NOMO-1 treated with dmso at 0.1 percent for 144 hours (cell line): ENCODE measurements at regions not wholly inside any gene's neighbourhood (a gene's known extent, or its start where the extent isn't known, plus 50 kb on each side); places are given as distances from the start of the nearest gene placed in this dataset.
"Not testable (repeated sequence)": the region's sequence is repeated elsewhere in the genome, so short reads cannot be mapped to it uniquely, and the experiment has no call there.

ENCODE experiments used
- DNase-seq: peaks from one replicate; lab custom pipeline; 2025; ENCODE audit not compliant: unreplicated experiment; lab: John Stamatoyannopoulos, UW

GRCh38 chr10:55519264-55519663, 718.2 kb upstream of the PCDH15 start:
- DNase-seq: no peak

- DNase-seq: not testable (repeated sequence)
Observed at GRCh38 chr10:55518416-55518815, 717.4 kb upstream of the PCDH15 start.

GRCh38 chr10:55509168-55509567, 708.1 kb upstream of the PCDH15 start:
- DNase-seq: no peak

GRCh38 chr10:55500931-55501559, 700.0 kb upstream of the PCDH15 start:
- no peak for DNase-seq

- DNase-seq: no peak
Observed at GRCh38 chr10:55497893-55498499, 697.0 kb upstream of the PCDH15 start.

- no peak for DNase-seq
Observed at GRCh38 chr10:55495555-55495954, 694.5 kb upstream of the PCDH15 start.

GRCh38 chr10:55491712-55492111, 690.7 kb upstream of the PCDH15 start:
- no peak for DNase-seq

- no peak for DNase-seq
Observed at GRCh38 chr10:55485827-55486226, 684.8 kb upstream of the PCDH15 start.

- DNase-seq: no peak
Observed at GRCh38 chr10:55476129-55476528, 675.1 kb upstream of the PCDH15 start.

GRCh38 chr10:55474258-55474657, 673.2 kb upstream of the PCDH15 start:
- no peak for DNase-seq

- no peak for DNase-seq
Observed at GRCh38 chr10:55470840-55471239, 669.8 kb upstream of the PCDH15 start.

GRCh38 chr10:55466806-55467504, 665.9 kb upstream of the PCDH15 start:
- no peak for DNase-seq

GRCh38 chr10:55464083-55464482, 663.1 kb upstream of the PCDH15 start:
- no peak for DNase-seq

GRCh38 chr10:55460008-55460407, 659.0 kb upstream of the PCDH15 start:
- no peak for DNase-seq

GRCh38 chr10:55449981-55450380, 649.0 kb upstream of the PCDH15 start:
- DNase-seq: no peak

- no peak for DNase-seq
Observed at GRCh38 chr10:55446441-55447002, 645.5 kb upstream of the PCDH15 start.

GRCh38 chr10:55441777-55442176, 640.7 kb upstream of the PCDH15 start:
- DNase-seq: no peak

- DNase-seq: no peak
Observed at GRCh38 chr10:55426138-55426537, 625.1 kb upstream of the PCDH15 start.

GRCh38 chr10:55410415-55410885, 609.4 kb upstream of the PCDH15 start:
- DNase-seq: no peak

- DNase-seq: no peak
Observed at GRCh38 chr10:55404094-55404493, 603.1 kb upstream of the PCDH15 start.

- DNase-seq: no peak
Observed at GRCh38 chr10:55400075-55400849, 599.2 kb upstream of the PCDH15 start.
